GM12878 (cell line): ENCODE measurements at regions not wholly inside any gene's neighbourhood (a gene's known extent, or its start where the extent isn't known, plus 50 kb on each side); places are given as distances from the start of the nearest gene placed in this dataset.

Source experiments
- ATAC-seq: fragments of 200-7000 bp; cut with Tn5 transposase; 3 replicates; pipeline ENCODE4 v1.9.1; 2020; ENCODE audit warnings: mild to moderate bottlenecking, moderate library complexity
- BruUV-seq: library from RNA; stranded (reverse); fragments of 400-500 nt; replicated peaks from 2 replicates; lab custom pipeline; 2021; lab: Mats Ljungman, UMichigan
- CTCF ChIA-PET: fragments of 300-600 bp; sonication (Branson Sonifier 250); formaldehyde crosslinking; extraction: SDS; loops from one replicate; lab custom pipeline; 2021; ENCODE audit warnings: inconsistent platforms; lab: Yijun Ruan, JAX
- POLR2A ChIA-PET: fragments of 350-600 bp; formaldehyde crosslinking; extraction: SDS; loops from one replicate; lab custom pipeline; 2021; ENCODE audit warnings: inconsistent platforms; lab: Charles Lee
- RAD21 ChIA-PET: fragments of 300-600 bp; sonication (Branson Sonifier 250); formaldehyde crosslinking; loops from one replicate; lab custom pipeline; 2023; ENCODE audit warnings: antibody characterized with exemption; ENCODE audit not compliant: unreplicated experiment; lab: Charles Lee
- SMC1A ChIA-PET: fragments of 300-600 bp; sonication (Branson Sonifier 250); formaldehyde crosslinking; loops from one replicate; lab custom pipeline; 2023; ENCODE audit not compliant: unreplicated experiment, uncharacterized antibody; lab: Charles Lee
- DNase-seq: peaks from one replicate; pipeline ENCODE4 v3.0.0-alpha.2; 2011; ENCODE audit warnings: low read depth, low spot score
- FAIRE-seq: peaks from 3 replicates; lab custom pipeline; 2011; peaks lifted over from hg19 to GRCh38; lab: Jason Lieb, UNC
- H2AFZ ChIP-seq: 2 replicates; pipeline ENCODE4 v1.6.0; 2011; ENCODE audit warnings: low read depth, low read length, control low read depth; ENCODE audit not compliant: control insufficient read depth
- H3K27ac ChIP-seq: 2 replicates; pipeline ENCODE4 v1.5.1; 2011; ENCODE audit warnings: control low read depth; ENCODE audit not compliant: control insufficient read depth, insufficient read depth
- H3K27me3 ChIP-seq, 2 experiments: replicated peaks in 1 of 2; 2 replicates each; pipeline versions ENCODE4 v1.6.0 to v1.6.1; 2011; ENCODE audit warnings: low read length in 1 of 2; ENCODE audit not compliant: control insufficient read depth in 2 of 2, insufficient read depth in 2 of 2
- H3K36me3 ChIP-seq, 2 experiments: 2 replicates each; pipeline ENCODE4 v1.5.1; 2011; ENCODE audit warnings: low read length in 1 of 2; ENCODE audit not compliant: control insufficient read depth in 2 of 2, insufficient read depth in 2 of 2
- H3K4me1 ChIP-seq: 2 replicates; pipeline ENCODE4 v1.6.1; 2011; ENCODE audit warnings: mild to moderate bottlenecking, low read length, moderate library complexity, mixed read lengths; ENCODE audit not compliant: control insufficient read depth, insufficient read depth
- H3K4me2 ChIP-seq: 2 replicates; pipeline ENCODE4 v1.6.0; 2011; ENCODE audit warnings: control low read depth; ENCODE audit not compliant: control insufficient read depth, insufficient read depth
- H3K4me3 ChIP-seq: fragments of 200-600 bp; sonication (generic); 2 replicates; pipeline ENCODE4 v1.5.1; 2016
- H3K79me2 ChIP-seq: 2 replicates; pipeline ENCODE4 v1.6.0; 2011; ENCODE audit warnings: low read length; ENCODE audit not compliant: control insufficient read depth, insufficient read depth
- H3K9ac ChIP-seq: 2 replicates; pipeline ENCODE4 v1.8.0; 2011; ENCODE audit warnings: low read length, control low read depth, mixed read lengths; ENCODE audit not compliant: control insufficient read depth, insufficient read depth
- H3K9me3 ChIP-seq: replicated peaks from 3 replicates; pipeline ENCODE4 v1.5.1; 2011; ENCODE audit warnings: mild to moderate bottlenecking, low read length; ENCODE audit not compliant: control insufficient read depth, insufficient read depth
- H4K20me1 ChIP-seq: 2 replicates; pipeline ENCODE4 v1.6.0; 2011; ENCODE audit not compliant: control insufficient read depth, insufficient read depth
- BCL11A ChIP-seq: IDR thresholded peaks from 2 replicates; pipeline ENCODE4 v1.6.1; 2011; ENCODE audit warnings: low read depth, low read length
- BRCA1 ChIP-seq: IDR thresholded peaks from 2 replicates; pipeline ENCODE4 v1.6.1; 2011; ENCODE audit warnings: low read depth, low read length, improper control_type of control experiment
- HSF1 ChIP-seq: fragments of 150-350 bp; IDR thresholded peaks from 2 replicates; pipeline ENCODE4 v1.6.1; 2014; ENCODE audit warnings: mild to moderate bottlenecking, low read depth, low read length
- PBX3 ChIP-seq: IDR thresholded peaks from 2 replicates; pipeline ENCODE4 v1.6.1; 2011; ENCODE audit warnings: mild to moderate bottlenecking, low read depth, low read length, moderate library complexity; ENCODE audit not compliant: insufficient replicate concordance
- REST ChIP-seq: IDR thresholded peaks from 2 replicates; pipeline ENCODE4 v1.6.1; 2012; ENCODE audit warnings: mild to moderate bottlenecking, low read depth, low read length
- SKIL ChIP-seq: fragments of 450-650 bp; IDR thresholded peaks from 2 replicates; pipeline ENCODE4 v1.6.1; 2017; ENCODE audit warnings: mild to moderate bottlenecking, low read depth, inconsistent platforms; ENCODE audit not compliant: poor library complexity, severe bottlenecking
- TCF12 ChIP-seq: IDR thresholded peaks from 2 replicates; pipeline ENCODE4 v1.6.1; 2011; ENCODE audit warnings: low read depth, mild to moderate bottlenecking, low read length
- ZBTB11 ChIP-seq: fragments of 450-650 bp; formaldehyde crosslinking; IDR thresholded peaks from 2 replicates; pipeline ENCODE4 v1.5.0; 2022; ENCODE audit warnings: mild to moderate bottlenecking, missing genetic modification characterization
- in situ Hi-C: fragments of 300-500 bp; cut with MboI; formaldehyde crosslinking; loops from 9 replicates; pipeline ENCODE4 v1.14.3; 2018; ENCODE audit warnings: mixed read lengths
- intact Hi-C: fragments of 100-400 bp; cut with micrococcal nuclease; formaldehyde crosslinking; loops from one replicate; pipeline ENCODE4 v1.14.2; 2022; ENCODE audit not compliant: unreplicated experiment

- TF ChIP-seq ZBTB11 (CRISPR knock-in tag) (no peak), BCL11A (no peak)
- TF ChIP-seq, all 136 proteins: peak for 0
Observed at GRCh38 chr7:81608748-81609382, 161.0 kb downstream of the HGF start (continued).

GRCh38 chr7:81607987-81608386, 161.9 kb downstream of the HGF start:
- RAD21 ChIA-PET, result no interaction called here
- in situ Hi-C loops, result no loop called here
- CTCF ChIA-PET, result no interaction called here
- H3K79me2 ChIP-seq, result no peaks in the 10 kb centered on the region
- H2AFZ ChIP-seq, result no peak overlapping the region
- no peak for DNase-seq
- SMC1A ChIA-PET, result interaction anchor here (0.7 kb wide), 1 partner anchor 82 kb away, joined by 3 read pairs; no protein-coding TSS in a partner anchor
- intact Hi-C loops, result no loop called here
- no peak for FAIRE-seq
- BruUV-seq, result no TSS peak
- ATAC-seq, result no peak
- H3K4me2 ChIP-seq, result no peak overlapping the region
- H3K9ac ChIP-seq, result no peak overlapping the region
- H3K9me3 ChIP-seq, result no peaks in the 10 kb centered on the region
- no peak overlapping the region for H3K4me3 ChIP-seq
- H3K27me3 ChIP-seq, result no peaks in the 10 kb centered on the region
- no peaks in the 10 kb centered on the region for H3K4me1 ChIP-seq
- no peaks in the 10 kb centered on the region for H4K20me1 ChIP-seq
- POLR2A ChIA-PET, result no interaction called here
- H3K36me3 ChIP-seq, result no peaks in the 10 kb centered on the region
- H3K27ac ChIP-seq, result no peak overlapping the region
- TF ChIP-seq REST (no peak), SKIL (no peak), BRCA1 (no peak), PBX3 (no peak), HSF1 (no peak), TCF12 (no peak)
